ENCODE measurements at regions not wholly inside any gene's neighbourhood (a gene's known extent, or its start where the extent isn't known, plus 50 kb on each side); places are given as distances from the start of the nearest gene placed in this dataset.

DNA sequence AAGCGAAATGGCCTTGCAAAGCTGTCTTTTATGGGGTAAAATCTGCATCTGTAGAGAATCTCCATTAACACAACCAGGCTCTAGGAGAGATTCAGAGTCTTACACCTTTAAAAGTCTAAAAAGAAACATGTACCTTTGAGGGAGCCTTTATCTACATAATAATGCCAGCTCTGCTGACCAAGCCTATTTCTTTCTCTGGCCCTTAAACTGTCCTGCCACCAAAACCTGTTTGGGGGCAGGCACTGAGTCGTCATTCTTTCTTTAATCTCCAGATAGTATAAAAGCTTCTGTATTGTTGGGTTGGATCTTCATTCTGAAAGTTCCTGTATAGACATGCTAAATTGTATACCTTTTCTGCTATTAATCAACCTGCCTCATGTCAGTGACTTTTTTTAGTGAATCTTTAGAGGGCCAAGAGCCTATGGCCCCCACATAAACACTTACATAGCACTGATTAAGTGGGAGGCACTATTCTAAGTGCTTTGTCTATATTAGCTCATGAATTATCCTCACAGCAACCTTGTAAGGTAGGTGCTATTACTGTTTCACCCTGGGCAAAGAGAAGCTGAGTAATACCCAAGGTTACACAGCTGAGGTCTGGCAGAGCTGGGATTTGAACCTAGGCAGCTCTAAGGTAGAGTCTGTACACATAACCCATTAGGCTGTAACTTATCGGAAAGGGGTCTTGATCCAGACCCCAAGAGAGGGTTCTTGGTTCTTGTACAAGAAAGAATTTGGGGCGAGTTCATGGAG is 232.3 kb upstream of the DTNBP1 start:
- Histone ChIP-seq H3K14ac (ENCODE audit: insufficient read depth, low read length) (no peak overlapping the region), H4K91ac (ENCODE audit: insufficient read length, low read depth, low read length) (no peak overlapping the region), H2AFZ (ENCODE audit: low read length) (no peak overlapping the region), H4K20me1 (ENCODE audit: control insufficient read depth, insufficient read depth, insufficient read length) (no peaks in the 10 kb centered on the region), H3K4me2 (ENCODE audit: insufficient read depth, insufficient read length, low read length) (peak overlapping the region; percentile 8), H2BK15ac (ENCODE audit: low read depth, low read length) (no peak overlapping the region), H3T11ph (ENCODE audit: low read length) (peak overlapping the region; percentile 93), H3K9ac (ENCODE audit: extremely low read depth, insufficient read length, low read length) (no peak overlapping the region), H3K9me3 (ENCODE audit: control insufficient read depth, low read depth, low read length) (no peaks in the 10 kb centered on the region), H3K23ac (ENCODE audit: insufficient read length, low read depth, low read length) (no peak overlapping the region), H2BK20ac (ENCODE audit: low read depth, low read length, poor library complexity, severe bottlenecking) (no peak overlapping the region), H3K27me3 (ENCODE audit: insufficient read depth, low read length) (no peaks in the 10 kb centered on the region), H2AK5ac (ENCODE audit: insufficient read length, low read length) (no peak overlapping the region), H3K27ac (ENCODE audit: insufficient read length, low read depth, low read length) (peak overlapping the region; percentile 90), H2BK5ac (ENCODE audit: insufficient read length, low read length) (no peak overlapping the region), H4K8ac (replicated peaks; ENCODE audit: insufficient read length, low read depth, low read length) (no peak overlapping the region), H3K79me2 (ENCODE audit: insufficient read depth, low read length) (no peaks in the 10 kb centered on the region), H3K4me1 (ENCODE audit: insufficient read depth, low read length) (peaks cover 9% of the 10 kb centered on the region), H3K56ac (ENCODE audit: insufficient read length, low read depth, low read length) (no peak overlapping the region), H2BK120ac (ENCODE audit: low read depth, low read length, poor library complexity, severe bottlenecking) (peak overlapping the region; percentile 54), H3K23me2 (ENCODE audit: insufficient read length, low read depth, low read length, poor library complexity, severe bottlenecking) (no peaks in the 10 kb centered on the region), H3K4ac (ENCODE audit: low read depth, low read length) (no peak overlapping the region), H3K79me1 (ENCODE audit: insufficient read depth, low read depth, low read length, poor library complexity, severe bottlenecking) (no peaks in the 10 kb centered on the region), H2BK12ac (ENCODE audit: insufficient read length, low read depth, low read length) (no peak overlapping the region), H3K18ac (ENCODE audit: insufficient read length, low read depth, low read length) (peak overlapping the region; percentile 43), H4K5ac (ENCODE audit: insufficient read length, low read depth, low read length) (no peak overlapping the region)
- Mint-ChIP-seq H3K27ac (peak overlapping the region; percentile 16 to 95 (median 23)), H3K27me3 (ENCODE audit: low read depth) (no peaks in the 10 kb centered on the region), H3K4me3 (peak overlapping the region in 1 of 2 experiments; percentile 43; a peak in 1 of 5 replicates), H3K4me1 (peaks cover 44 to 48% of the 10 kb centered on the region in 2 experiments), H3K36me3 (ENCODE audit: insufficient read depth in 1 of 3, low read depth in 3 of 3) (peaks cover 1 to 9% (median 4%) of the 10 kb centered on the region in 3 experiments; a peak in 4 of 7 replicates), H3K9me3 (peaks cover 2 to 6% of the 10 kb centered on the region in 2 experiments; a peak in 4 of 5 replicates)
- TF ChIP-seq, protein P1, sequence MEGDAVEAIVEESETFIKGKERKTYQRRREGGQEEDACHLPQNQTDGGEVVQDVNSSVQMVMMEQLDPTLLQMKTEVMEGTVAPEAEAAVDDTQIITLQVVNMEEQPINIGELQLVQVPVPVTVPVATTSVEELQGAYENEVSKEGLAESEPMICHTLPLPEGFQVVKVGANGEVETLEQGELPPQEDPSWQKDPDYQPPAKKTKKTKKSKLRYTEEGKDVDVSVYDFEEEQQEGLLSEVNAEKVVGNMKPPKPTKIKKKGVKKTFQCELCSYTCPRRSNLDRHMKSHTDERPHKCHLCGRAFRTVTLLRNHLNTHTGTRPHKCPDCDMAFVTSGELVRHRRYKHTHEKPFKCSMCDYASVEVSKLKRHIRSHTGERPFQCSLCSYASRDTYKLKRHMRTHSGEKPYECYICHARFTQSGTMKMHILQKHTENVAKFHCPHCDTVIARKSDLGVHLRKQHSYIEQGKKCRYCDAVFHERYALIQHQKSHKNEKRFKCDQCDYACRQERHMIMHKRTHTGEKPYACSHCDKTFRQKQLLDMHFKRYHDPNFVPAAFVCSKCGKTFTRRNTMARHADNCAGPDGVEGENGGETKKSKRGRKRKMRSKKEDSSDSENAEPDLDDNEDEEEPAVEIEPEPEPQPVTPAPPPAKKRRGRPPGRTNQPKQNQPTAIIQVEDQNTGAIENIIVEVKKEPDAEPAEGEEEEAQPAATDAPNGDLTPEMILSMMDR (conservative IDR thresholded peaks at IDR 0.05): no peak
- no peak for DNase-seq
- no CpG with 5 or more reads among the region's 4 CpGs for whole genome bisulfite sequencing (ENCODE audit: extremely low coverage, insufficient read length, low lambda C conversion rate)
